Panc1 (cell line): ENCODE measurements at regions not wholly inside any gene's neighbourhood (a gene's known extent, or its start where the extent isn't known, plus 50 kb on each side); places are given as distances from the start of the nearest gene placed in this dataset.

Experiments used
- CTCF ChIP-seq: fragments of 450-650 bp; IDR thresholded peaks from 2 replicates; pipeline ENCODE4 v1.5.1; 2017; ENCODE audit warnings: mild to moderate bottlenecking
- REST ChIP-seq, 2 experiments: IDR thresholded peaks; 2 replicates each; pipeline ENCODE4 v1.6.1; 2011 to 2012; ENCODE audit warnings: low read depth in 2 of 2, control low read depth in 1 of 2, low read length in 1 of 2, mild to moderate bottlenecking in 1 of 2, moderate library complexity in 1 of 2; ENCODE audit not compliant: insufficient read depth in 1 of 2
- SIN3A ChIP-seq: IDR thresholded peaks from 2 replicates; pipeline ENCODE4 v1.6.1; 2012; ENCODE audit warnings: low read depth, mild to moderate bottlenecking, low read length, moderate library complexity, borderline replicate concordance; ENCODE audit not compliant: insufficient read depth

- TF ChIP-seq CTCF: no peak
- TF ChIP-seq SIN3A: no peak
- TF ChIP-seq REST (IDR thresholded peaks at IDR 0.05; ENCODE audit: insufficient read depth in 1 of 2, low read depth in 2 of 2, low read length in 1 of 2): no peak
These were observed 151.7 kb downstream of the EFNB2 start for GRCh38 chr13:106383791-106384190.
